Ovary (tissue), 7 donors: ENCODE measurements at regions not wholly inside any gene's neighbourhood (a gene's known extent, or its start where the extent isn't known, plus 50 kb on each side); places are given as distances from the start of the nearest gene placed in this dataset.
"Not testable (repeated sequence)": the region's sequence is repeated elsewhere in the genome, so short reads cannot be mapped to it uniquely, and the experiment has no call there.

Source experiments
- DNase-seq, 5 donors: peaks; one replicate each; pipeline ENCODE4 v3.0.0-alpha.2; 2019 to 2020
- H3K27ac ChIP-seq, 2 donors: fragments of 200-600 bp; one replicate each; pipeline versions ENCODE4 v1.5.1 to v1.8.0; 2019 to 2022
- H3K27me3 ChIP-seq: fragments of 200-600 bp; one replicate; pipeline ENCODE4 v1.8.0; 2022
- H3K36me3 ChIP-seq: fragments of 200-600 bp; sonication (generic); one replicate; pipeline ENCODE4 v1.5.1; 2019
- H3K4me1 ChIP-seq: one replicate; pipeline ENCODE4 v1.8.1; 2013; ENCODE audit warnings: mild to moderate bottlenecking, moderate library complexity; ENCODE audit not compliant: insufficient read depth
- H3K4me3 ChIP-seq: fragments of 200-600 bp; sonication (generic); one replicate; pipeline ENCODE4 v1.5.1; 2017
- H3K9me3 ChIP-seq, 2 donors: fragments of 200-600 bp in 1 of 2; sonication (generic) in 1 of 2; one replicate each; pipeline versions ENCODE4 v1.5.1 to v1.8.1; 2013 to 2019; ENCODE audit warnings: mild to moderate bottlenecking in 1 of 2, moderate library complexity in 1 of 2
- CTCF ChIP-seq, 3 donors: fragments of 450-650 bp in 2 of 3; fragments of 200-600 bp in 1 of 3; IDR thresholded peaks; one replicate each; pipeline versions ENCODE4 v1.5.1 to v1.8.0; 2016 to 2022; ENCODE audit warnings: antibody characterized with exemption in 3 of 3, mild to moderate bottlenecking in 1 of 3
- EP300 ChIP-seq: sonication (generic); formaldehyde crosslinking; IDR thresholded peaks from one replicate; pipeline ENCODE4 v1.6.1; 2017; ENCODE audit warnings: antibody characterized with exemption
- POLR2A ChIP-seq: fragments of 450-650 bp; IDR thresholded peaks from one replicate; pipeline ENCODE4 v1.6.1; 2017; ENCODE audit warnings: antibody characterized with exemption, mild to moderate bottlenecking, moderate library complexity
- WGBS, 3 donors: extraction: QIAGEN DNeasy Blood & Tissue Kit in 1 of 3; methylation state at CpG; one replicate each; pipeline versions ENCODE4 v1.1.5 to v1.1.7; 2013 to 2017; 5-methylcytosine and 5-hydroxymethylcytosine counted together
- intact Hi-C, 4 donors: fragments of 100-400 bp; cut with DNase I; formaldehyde crosslinking; loops; one replicate each; pipeline versions ENCODE4 v1.11.0 to v1.15.1; 2022 to 2023
- donor health status: DM: no; HTN: no; CAD: no; lungs with moderate emphysema.
- donor health status: DM: no; HTN: no; CAD: no.
- donor health status: Bipolar disorder and iron deficiency.
- donor health status: DM: no; HTN: no; CAD: no.
- donor health status: DM: yes; HTN: yes; CAD: no.

DNA sequence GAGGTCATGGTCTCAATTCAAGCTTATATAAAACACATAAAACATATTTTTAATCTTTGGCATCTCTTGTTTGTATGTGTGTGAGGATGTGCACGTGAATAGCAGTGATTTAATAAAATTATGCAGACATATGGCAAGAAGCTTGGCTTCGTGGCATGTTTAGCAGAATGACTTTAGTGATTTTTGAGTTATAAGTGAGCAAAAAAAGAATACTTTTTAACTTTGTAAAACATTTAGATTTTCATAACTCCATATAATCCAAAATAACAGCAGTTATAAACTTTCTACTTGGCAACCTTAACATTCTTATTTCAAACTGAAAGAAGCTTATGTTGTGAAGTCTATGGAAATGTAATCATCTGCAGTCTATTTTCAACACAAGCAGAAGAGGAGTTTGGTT is 120.6 kb downstream of the SLITRK1 start:
- Histone ChIP-seq H3K27me3 (no peaks in the 10 kb centered on the region), H3K4me3 (no peak overlapping the region), H3K36me3 (no peaks in the 10 kb centered on the region), H3K27ac (no peak overlapping the region), H3K4me1 (no peaks in the 10 kb centered on the region), H3K9me3 (no peaks in the 10 kb centered on the region)
- TF ChIP-seq CTCF (IDR thresholded peaks at IDR 0.05) = no peak
- no peak for TF ChIP-seq EP300
- no peak for TF ChIP-seq POLR2A
- no peak for DNase-seq
- WGBS, 3 donors = 34 to 54% (median 45%) methylated on average over 2 of the region's 2 CpGs
- intact Hi-C loops = no loop called here

- H3K27ac ChIP-seq, H3K4me3 ChIP-seq, intact Hi-C loops, H3K9me3 ChIP-seq, H3K36me3 ChIP-seq, DNase-seq, H3K27me3 ChIP-seq, H3K4me1 ChIP-seq: not testable (repeated sequence)
- 90 to 98% (median 91%) methylated on average over 2 of the region's 2 CpGs for WGBS, 3 donors
These were observed 127.1 kb downstream of the SLITRK1 start for GRCh38 chr13:83755210-83755609.

DNA sequence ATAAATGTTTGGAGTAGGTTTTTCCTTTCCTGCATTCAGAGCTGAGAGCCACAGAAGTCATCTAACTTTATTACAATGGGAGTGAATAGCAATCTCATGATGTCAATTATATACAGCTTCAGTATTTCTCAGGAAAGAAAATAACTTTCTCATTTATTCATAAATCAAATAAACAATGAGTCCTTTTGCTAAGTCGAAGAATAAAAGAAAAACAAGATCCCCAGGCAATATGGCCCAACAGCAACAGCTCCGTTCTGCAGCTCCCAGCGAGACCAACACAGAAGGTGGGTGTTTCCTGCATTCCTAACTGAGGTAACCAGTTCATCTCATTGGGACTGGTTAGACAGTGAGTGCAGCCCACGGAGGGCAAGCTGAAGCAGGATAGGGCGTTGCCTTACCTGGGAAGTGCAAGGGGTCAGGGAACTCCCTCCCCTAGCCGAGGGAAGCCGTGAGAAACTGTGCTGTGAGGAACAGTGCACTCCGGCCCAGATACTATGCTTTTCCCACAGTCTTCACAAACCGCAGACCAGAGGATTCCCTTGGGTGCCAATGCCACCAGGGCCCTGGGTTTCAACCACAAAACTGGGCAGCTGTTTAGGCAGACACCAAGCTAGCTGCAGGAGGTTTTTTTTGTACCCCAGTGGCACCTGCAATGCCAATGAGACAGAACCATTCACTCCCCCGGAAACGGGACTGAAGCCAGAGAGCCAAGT is 128.2 kb downstream of the SLITRK1 start:
- no peaks in the 10 kb centered on the region for H3K9me3 ChIP-seq
- H3K4me3 ChIP-seq = no peak overlapping the region
- intact Hi-C loops = no loop called here
- no peaks in the 10 kb centered on the region for H3K4me1 ChIP-seq
- no peaks in the 10 kb centered on the region for H3K27me3 ChIP-seq
- H3K36me3 ChIP-seq = no peaks in the 10 kb centered on the region
- 79 to 86% (median 80%) methylated on average over 11 of the region's 11 CpGs for WGBS, 3 donors
- no peak overlapping the region for H3K27ac ChIP-seq
- TF ChIP-seq CTCF (IDR thresholded peaks at IDR 0.05) = no peak
- no peak for TF ChIP-seq POLR2A
- no peak for TF ChIP-seq EP300
- no peak for DNase-seq

- no peaks in the 10 kb centered on the region for H3K36me3 ChIP-seq
- no peaks in the 10 kb centered on the region for H3K27me3 ChIP-seq
- H3K4me1 ChIP-seq = no peaks in the 10 kb centered on the region
- intact Hi-C loops = no loop called here
- H3K9me3 ChIP-seq = no peaks in the 10 kb centered on the region
- no peak for DNase-seq
- TF ChIP-seq EP300 (no peak), CTCF (IDR thresholded peaks at IDR 0.05) (no peak), POLR2A (no peak)
- H3K4me3 ChIP-seq = no peak overlapping the region
- no peak overlapping the region for H3K27ac ChIP-seq
- 42 to 51% (median 46%) methylated on average over 4 of the region's 4 CpGs for WGBS, 3 donors
These were observed 130.1 kb downstream of the SLITRK1 start for GRCh38 chr13:83752141-83752540.

DNA sequence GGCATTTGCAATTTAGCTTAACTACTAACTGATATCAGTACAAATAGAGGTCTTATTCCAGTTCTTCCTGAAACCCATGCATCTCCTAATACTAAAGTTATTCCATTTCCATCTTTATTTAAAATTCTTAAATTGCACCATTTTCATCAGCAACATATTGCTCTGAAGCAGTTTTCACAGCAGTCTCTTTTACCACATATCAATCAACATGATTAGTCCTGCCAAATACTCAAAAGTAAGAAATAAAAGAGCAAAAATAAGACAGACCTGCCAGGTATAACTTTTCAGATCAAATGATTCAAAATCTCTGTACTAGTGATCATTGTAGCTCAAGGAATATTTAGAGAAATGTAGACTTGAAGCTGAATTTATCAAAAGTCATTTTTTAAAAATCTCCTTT is 141.7 kb downstream of the SLITRK1 start:
- no peak overlapping the region for H3K4me3 ChIP-seq
- no peaks in the 10 kb centered on the region for H3K9me3 ChIP-seq
- no peaks in the 10 kb centered on the region for H3K36me3 ChIP-seq
- no peak for TF ChIP-seq EP300
- TF ChIP-seq CTCF (IDR thresholded peaks at IDR 0.05) = no peak
- TF ChIP-seq POLR2A = no peak
- H3K4me1 ChIP-seq = no peaks in the 10 kb centered on the region
- intact Hi-C loops = no loop called here
- no peak for DNase-seq
- H3K27ac ChIP-seq = no peak overlapping the region
- no peaks in the 10 kb centered on the region for H3K27me3 ChIP-seq
